HG03175 (cell line): ENCODE measurements at regions not wholly inside any gene's neighbourhood (a gene's known extent, or its start where the extent isn't known, plus 50 kb on each side); places are given as distances from the start of the nearest gene placed in this dataset.

ENCODE experiments used
- ATAC-seq: cut with Tn5 transposase; IDR thresholded peaks from one replicate; pipeline ENCODE4 v1.9.1; 2021; ENCODE audit warnings: mild to moderate bottlenecking, moderate library complexity; ENCODE audit not compliant: unreplicated experiment

- ATAC-seq: no peak
These were observed 178.0 kb downstream of the PRDM2 start for GRCh38 chr1:13878021-13878420.

DNA sequence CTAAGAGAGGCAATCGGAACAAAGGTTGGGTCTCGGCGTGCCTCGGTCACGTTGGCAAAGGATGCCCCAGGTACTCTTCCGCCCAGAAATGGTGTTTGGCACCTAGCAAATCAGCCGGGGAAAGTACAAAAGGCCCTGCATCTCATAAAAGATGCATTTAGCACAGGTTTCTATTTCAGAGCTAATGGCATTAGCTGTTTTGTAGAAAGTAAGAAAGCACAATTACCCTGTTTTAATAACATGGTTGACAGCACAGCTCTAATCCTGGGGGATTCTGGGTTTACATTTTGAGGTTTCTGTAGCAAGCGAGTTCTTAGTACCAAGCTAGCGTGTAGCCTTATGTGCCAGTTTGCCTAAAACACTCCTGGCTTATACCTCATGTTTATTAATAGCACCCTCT is 178.5 kb downstream of the PRDM2 start:
- no peak for ATAC-seq

DNA sequence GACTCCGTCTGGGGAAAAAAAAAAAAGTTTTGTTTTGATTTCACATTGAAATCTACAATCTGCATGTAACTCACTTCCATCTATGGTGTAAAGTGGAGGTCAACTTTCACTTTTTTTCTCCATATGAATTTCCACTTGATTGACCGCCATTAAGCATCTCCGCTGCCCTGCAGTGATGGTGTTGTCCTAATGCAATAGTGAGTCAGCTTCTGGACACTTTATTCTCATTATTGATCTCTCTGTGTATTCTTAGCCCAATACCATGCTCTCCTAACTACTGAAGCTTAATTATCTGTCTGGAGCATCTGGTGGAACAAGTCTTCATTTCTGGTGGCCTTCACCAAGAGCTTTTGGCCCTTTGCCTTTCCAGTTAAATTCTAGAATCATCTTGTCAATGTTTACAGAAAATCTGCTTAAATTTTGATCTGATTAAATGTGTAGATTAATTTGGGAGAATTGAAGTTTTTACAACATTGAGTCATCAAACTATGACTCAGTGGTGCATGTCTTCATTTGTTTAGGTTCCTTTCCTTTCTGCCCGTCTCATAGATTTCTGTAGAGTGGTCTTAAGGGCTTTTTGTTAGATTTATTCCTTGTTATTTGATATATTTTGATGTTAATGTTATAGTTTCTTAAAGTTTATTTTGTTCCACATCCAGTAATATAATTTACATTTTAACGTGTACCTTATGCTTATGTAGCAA is 181.5 kb downstream of the PRDM2 start:
- no peak for ATAC-seq

DNA sequence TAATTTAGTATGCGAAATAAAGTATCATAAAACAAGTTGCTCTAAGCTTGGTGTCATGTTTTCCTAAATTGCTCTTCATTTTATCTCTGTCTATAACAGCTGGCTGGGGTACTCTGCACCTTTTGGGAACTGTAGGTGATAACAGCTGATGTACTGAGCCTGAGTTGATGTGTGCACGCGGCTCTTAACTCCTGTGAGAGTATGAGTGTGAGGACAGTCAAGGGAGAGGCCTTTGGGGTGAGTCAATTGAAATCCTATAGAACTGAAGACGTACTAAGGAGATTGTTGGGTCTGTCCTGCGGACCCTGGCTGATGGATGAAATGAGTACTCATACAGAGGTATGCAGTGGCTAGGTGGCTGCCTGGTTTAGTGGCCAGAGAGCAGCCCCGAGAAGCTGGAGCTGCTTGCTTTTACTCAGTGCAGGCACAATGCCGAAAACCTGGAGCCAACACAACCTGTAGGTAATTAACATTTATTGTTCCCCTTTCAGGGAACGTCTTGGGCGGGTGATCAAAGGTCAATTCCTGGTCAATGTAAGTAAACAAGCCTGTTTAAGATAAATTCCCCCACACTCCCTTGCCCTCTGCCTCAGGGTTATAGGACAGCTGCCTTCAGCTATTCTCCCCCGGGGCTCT is 188.5 kb downstream of the PRDM2 start:
- no peak for ATAC-seq

GRCh38 chr1:13889495-13889894 is 189.5 kb downstream of the PRDM2 start:
- no peak for ATAC-seq

DNA sequence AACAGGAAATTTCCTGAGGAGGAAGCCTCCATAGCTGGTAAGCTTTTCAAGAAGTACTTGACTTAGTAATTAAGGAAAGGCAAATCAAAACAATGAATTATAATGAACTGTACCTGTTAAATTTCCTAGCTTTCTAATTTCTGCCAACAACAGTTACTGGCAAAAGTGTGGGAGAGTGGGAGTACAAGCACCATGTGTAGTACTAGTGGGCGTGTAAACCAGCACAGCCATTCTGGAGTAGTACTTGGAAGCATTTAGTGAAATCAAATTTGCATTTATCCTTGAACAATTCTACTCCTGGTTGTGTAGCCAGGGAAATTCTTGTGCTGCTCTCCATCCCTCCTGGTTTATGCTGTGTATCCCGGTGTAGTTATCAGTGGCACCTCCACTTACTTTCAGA is 190.8 kb downstream of the PRDM2 start:
- ATAC-seq: no peak

GRCh38 chr1:13892198-13892597 is 192.2 kb downstream of the PRDM2 start:
- no peak for ATAC-seq

- no peak for ATAC-seq
These were observed 192.8 kb downstream of the PRDM2 start for GRCh38 chr1:13892671-13893325.

GRCh38 chr1:13893409-13893821 is 193.4 kb downstream of the PRDM2 start:
- ATAC-seq: no peak

DNA sequence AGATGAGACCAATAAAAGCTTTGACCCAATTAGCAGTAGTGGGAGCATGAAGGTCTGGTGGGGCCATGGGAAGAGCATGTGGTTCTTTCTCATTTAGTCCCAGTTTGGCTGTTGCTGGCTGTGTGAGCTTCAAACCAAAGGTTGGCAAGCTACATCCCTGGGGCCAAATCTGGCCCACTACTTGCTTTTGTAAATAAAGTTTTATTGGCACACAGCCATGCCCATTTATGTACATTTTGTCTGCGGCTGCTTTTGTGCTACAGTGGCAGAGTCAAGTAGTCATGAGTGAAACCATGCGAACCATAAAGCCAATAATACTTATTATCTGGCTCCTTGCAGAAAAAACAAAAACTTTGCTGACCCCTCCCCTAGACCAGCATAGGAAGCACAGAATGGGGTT is 196.9 kb downstream of the PRDM2 start:
- no peak for ATAC-seq

DNA sequence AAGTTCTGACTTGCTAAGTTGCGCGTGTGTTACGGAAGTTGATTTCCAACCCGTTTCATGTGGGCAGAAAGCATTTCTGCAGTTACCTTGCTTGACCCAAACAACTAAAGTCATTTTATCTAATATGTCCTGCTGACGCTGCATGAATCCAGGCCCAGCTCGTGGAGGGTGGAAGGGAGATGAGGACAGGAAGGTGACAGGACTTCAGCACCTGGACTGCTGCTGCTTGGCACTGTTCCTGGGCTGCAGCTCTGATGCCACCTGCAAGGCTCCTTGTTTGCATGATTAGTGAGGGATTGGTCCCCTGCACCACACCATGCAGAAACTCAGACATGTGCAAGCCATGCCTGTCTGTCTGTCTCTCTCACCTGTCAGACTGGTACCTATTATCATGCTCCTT is 198.4 kb downstream of the PRDM2 start:
- ATAC-seq: no peak

GRCh38 chr1:13899856-13900255 is 199.9 kb downstream of the PRDM2 start:
- ATAC-seq: no peak

DNA sequence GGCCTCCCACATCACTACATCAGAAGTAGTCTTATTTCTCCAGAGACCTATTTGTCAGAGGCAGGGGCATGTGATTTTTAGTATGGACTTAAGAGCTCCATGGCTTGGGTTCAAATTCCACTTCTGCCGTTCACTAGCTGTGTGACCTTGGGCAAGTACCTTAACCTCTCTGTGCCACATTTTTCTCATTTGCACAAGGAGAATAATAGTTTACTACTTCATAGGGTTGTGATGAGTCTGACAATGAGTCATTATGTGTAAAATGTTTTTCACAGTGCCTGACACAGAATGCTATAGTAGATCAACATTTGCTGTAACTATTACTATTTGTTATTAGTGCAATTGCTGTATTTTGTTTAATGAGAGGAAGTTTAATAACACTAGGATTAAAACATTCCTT is 200.6 kb downstream of the PRDM2 start:
- no peak for ATAC-seq

- no peak for ATAC-seq
These were observed 201.1 kb downstream of the PRDM2 start for GRCh38 chr1:13901039-13901438.

DNA sequence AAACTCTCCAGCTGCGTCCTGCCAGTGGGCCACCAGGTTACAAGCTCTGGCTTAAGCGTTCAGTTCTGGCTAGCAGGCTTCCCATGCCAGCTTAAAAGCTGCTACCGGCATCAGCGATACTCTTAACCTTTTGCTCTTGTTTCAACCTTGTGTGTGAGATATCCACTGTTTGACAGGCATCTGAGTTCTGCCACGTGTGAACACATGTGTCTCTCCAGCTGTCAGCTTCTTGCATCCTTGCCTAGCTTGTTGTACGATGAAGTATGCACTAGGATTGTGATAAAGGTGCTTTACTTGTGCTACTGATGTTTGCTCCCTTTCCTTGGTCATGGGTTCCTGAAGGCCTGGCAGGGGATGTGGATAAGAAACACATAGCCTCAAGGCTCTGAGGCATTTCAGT is 201.6 kb downstream of the PRDM2 start:
- no peak for ATAC-seq

DNA sequence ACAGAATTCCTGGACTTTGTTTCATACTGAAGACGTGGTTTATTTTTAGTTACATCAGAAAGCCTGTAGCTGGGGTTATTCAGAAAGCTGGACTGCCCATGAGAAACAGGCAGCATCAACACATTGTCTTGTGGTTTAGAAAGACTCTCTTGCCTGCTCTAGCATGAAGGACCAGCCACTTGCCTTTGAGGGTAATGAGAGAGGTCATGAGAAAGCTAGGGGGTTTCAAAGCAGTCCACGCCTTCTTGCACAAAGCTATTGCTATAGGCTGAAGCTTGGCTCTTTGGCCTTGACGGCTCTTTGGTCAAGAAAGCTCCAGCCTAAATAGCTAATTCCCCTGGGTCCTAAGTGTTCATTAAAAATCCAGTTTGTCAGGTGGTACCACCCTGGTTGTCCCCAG is 208.1 kb downstream of the PRDM2 start:
- ATAC-seq: peak; percentile 49

- ATAC-seq: no peak
These were observed 212.0 kb downstream of the PRDM2 start for GRCh38 chr1:13911697-13912619.

DNA sequence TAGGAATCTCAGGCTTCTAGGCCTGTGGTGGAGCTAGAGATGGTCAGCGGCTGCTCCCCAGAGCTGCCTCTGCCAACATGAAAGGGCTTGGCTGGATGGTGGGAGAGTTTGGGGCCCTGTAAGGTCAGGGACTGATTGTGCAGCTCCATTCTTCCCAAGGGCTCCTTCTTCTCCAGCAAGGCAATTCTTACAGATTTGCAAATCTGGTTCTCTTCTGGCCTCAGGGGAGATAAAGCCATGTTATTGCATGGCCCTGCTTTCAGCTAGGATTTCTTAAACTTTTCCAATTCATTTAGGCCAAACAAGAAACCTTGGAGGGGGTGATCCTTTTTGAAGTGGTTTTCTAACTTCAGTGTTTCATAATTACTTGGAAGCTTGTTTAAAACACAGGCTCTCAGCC is 213.4 kb downstream of the PRDM2 start:
- ATAC-seq: no peak

DNA sequence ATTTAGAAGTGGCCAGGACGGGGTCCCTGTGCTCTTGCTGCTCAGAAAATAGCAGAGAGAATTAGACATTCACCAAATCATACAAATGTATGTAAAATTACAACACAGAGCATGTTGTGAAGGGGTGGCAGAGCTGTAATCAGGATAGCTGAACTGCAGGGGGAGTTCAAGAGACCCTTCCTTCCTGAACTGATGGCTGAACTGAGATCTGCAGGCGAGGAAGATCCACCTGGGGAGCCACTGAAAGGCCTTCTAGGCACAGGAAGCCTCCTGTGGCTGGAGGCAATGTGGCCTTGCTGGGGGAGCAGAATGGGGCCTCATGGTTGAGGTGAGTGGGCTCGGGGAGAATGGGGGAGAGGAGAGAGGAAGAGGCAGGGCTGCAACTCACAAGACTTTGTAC is 216.5 kb downstream of the PRDM2 start:
- no peak for ATAC-seq

DNA sequence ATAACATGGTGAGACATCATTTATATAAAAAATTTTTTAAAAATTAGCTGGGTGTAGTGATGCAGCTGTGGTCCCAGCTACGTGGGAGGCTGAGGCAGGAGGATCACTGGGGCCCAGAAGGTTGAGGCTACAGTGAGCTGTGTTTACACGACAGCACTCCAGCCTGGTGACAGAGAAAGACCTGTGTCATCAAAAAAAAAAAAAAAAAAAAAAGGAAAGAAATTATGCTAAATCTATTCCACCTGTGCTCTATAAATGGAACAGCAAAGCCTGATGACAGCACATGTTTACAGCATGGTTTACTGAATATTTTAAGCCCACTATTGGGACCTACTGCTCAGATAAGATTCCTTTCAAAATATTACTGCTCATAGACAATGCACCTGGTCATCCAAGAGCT is 217.6 kb downstream of the PRDM2 start:
- no peak for ATAC-seq

DNA sequence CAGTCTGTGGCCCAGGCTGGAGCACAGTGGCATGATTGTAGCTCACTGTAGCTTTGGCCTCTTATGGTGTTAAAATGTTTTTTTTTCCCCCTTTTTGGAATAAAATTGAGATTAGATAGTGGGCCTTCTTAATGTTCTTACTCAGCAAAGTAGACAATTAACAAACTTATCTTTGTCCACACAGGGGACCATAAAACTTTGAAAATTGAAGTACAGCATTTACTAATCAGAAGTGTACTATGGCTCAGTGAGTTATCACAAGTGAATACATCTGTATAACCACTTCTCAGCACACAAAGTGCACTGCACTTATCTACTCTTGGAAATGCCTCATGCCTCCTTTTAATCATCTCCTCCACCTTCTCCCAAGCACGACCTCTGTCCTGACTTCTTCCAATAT is 218.9 kb downstream of the PRDM2 start:
- no peak for ATAC-seq
